Ovary (tissue), 3 donors: ENCODE measurements at regions not wholly inside any gene's neighbourhood (a gene's known extent, or its start where the extent isn't known, plus 50 kb on each side); places are given as distances from the start of the nearest gene placed in this dataset.

Experiments
- CTCF ChIP-seq, 3 donors: fragments of 450-650 bp in 2 of 3; fragments of 200-600 bp in 1 of 3; IDR thresholded peaks; one replicate each; pipeline versions ENCODE4 v1.5.1 to v1.8.0; 2016 to 2022; ENCODE audit warnings: antibody characterized with exemption in 3 of 3, mild to moderate bottlenecking in 1 of 3
- EP300 ChIP-seq: sonication (generic); formaldehyde crosslinking; IDR thresholded peaks from one replicate; pipeline ENCODE4 v1.6.1; 2017; ENCODE audit warnings: antibody characterized with exemption
- POLR2A ChIP-seq: fragments of 450-650 bp; IDR thresholded peaks from one replicate; pipeline ENCODE4 v1.6.1; 2017; ENCODE audit warnings: antibody characterized with exemption, mild to moderate bottlenecking, moderate library complexity
- donor health status: DM: no; HTN: no; CAD: no.

GRCh38 chr7:12865593-12865992 lies 178.2 kb downstream of the ARL4A start:
- TF ChIP-seq CTCF (IDR thresholded peaks at IDR 0.05) (no peak), POLR2A (no peak), EP300 (no peak)
